SW 1271 (cell line): ENCODE measurements at regions not wholly inside any gene's neighbourhood (a gene's known extent, or its start where the extent isn't known, plus 50 kb on each side); places are given as distances from the start of the nearest gene placed in this dataset.
"Not testable (repeated sequence)": the region's sequence is repeated elsewhere in the genome, so short reads cannot be mapped to it uniquely, and the experiment has no call there.

Source experiments
- DNase-seq, 2 experiments: peaks; one replicate each; lab custom pipeline; 2025; lab: John Stamatoyannopoulos, UW

- DNase-seq: no peak
Measured at GRCh38 chr9:135296735-135297455, 182.7 kb upstream of the PPP1R26 start.

DNA sequence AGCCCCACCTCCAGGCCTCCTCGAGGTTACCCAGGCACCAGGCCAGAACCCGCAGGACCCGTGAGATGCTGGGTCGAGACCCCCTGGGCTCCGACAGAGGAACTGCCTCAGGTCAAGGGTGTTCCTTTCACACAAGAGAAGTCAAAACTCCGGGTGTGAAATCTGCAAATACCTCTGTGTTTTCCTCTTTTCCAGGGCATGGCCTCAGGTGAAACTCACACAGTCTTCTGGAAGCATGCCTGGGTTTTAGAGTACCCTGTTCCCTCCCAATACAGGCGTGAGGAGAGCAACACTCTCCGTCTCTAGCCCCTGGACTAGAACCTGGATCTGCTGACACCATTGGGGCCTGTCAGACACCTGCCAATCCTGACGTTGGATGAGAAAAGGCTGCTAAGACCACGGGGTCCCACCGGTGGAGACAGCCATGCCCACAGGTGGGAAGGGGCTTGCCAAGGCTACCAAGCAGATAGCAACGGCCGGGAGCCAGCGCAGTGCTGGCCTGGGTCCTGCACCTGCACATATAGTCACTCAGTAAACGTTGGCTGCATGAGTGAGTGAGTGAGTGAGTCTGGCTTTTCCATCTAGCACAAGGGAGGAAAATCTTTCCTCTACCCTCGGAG is 182.0 kb upstream of the PPP1R26 start:
- no peak for DNase-seq

DNA sequence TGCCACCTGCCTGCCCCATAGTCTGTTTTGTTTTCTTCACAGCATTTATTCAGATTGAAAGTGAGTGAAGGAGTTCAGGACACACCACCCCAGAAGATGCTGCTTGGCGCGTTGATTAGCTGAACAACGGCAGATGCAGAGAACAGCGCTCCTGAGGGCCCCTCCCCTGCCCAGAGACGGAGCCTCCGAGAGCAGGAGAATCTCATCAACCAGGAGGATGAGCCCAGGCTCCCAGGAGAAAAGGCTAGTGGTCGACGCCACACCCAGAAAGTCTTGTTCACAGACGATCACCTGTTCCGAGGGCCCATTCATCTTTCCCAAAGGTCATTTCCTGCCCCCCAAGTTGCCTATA is 180.4 kb upstream of the PPP1R26 start:
- DNase-seq: no peak

GRCh38 chr9:135299651-135300345 is 179.8 kb upstream of the PPP1R26 start:
- no peak for DNase-seq

GRCh38 chr9:135300346-135301141 is 179.0 kb upstream of the PPP1R26 start:
- DNase-seq: no peak

DNA sequence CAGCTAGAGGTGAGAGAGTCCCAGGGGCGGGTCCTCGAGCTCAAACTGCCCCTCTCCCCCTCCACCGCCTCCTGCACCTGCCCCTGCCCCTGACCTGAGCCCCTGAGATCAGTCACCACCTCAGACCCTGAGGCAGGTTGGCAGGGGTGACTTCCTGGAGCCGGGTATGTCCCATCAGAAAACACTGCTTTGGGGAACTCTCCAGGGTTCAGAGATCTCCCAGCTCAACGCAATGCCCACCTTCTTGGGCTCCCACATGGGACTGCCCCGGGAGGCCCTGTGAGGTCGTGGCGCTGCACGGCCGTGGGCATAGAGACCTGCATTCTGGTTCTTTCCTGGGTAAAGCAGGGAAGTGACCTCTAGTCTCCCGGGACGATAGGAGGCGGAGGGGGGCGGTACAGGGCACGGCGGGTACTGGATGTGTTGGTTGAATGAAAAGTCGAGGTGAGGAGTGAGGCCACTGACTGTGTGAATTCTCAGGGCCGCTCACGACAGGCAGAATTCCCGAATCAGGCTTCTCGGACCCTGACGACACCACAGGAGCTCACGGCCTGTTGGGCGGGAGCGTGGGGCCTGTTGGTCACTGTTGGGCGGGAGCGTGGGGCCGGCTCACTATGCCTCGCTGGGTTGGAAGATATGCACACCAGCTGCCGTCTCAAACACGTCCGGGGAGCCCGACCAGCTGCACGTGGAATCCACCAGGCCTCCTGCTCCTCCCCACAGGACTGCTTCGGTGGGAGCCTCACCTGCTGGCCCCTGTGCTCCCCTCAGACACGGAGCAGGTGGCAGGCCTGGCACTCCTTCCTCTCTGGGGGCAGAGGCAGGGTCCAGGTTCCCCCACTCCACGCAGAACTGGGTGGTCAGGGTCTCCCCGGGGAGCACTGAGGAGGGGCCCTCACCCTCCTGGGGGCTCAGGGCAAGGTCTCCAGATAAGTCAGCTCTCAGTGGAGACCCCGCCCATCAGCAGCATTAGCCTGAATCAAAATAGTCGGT is 178.0 kb upstream of the PPP1R26 start:
- no peak for DNase-seq

DNA sequence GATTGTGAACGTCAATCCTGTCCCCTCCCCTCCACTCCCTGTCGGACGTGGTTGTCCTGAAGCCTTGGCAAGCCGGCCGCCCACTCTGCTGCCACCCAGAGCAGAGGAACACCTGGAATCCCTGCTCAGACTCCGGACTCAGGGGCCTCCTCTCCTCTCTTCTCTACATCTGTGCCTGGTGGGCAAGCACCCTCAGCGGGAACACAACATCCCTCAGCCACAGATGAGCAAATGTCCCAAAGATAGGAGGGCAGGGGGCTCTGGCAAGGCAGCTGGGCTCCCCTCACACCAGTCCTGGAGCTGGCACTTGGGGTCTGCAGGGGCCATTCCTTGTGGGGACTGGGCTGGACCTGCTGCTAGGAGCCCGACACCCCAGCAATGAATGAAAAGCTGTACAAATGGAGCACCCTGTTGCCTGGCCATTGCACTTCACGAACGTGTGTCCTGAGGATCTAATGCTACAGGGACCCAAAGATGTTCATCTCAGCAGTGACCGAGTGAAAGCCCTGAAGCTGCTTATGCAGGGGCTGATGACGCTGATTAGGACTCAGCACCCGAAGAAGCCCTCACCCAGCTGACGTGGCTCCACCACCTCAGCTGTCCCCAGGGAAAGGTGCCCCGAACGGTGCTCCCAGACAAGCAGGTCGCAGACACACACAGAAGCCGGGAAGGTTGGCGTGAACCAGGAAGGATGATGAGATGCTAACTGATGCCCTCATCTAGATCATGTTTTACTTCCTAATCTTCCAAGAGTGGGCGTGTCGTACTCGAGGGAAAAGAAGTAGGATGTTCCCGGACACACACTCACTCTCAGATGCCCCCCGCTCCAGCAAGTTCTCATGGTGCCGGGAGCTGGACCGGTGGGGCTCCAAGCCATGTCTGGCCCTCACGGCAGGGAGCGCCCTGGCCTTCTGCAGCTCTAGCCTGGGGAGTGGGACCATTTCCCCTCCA is 177.0 kb upstream of the PPP1R26 start:
- DNase-seq: no peak

- no peak for DNase-seq
Measured at GRCh38 chr9:135303280-135303647, 176.3 kb upstream of the PPP1R26 start.

GRCh38 chr9:135303865-135304499 is 175.6 kb upstream of the PPP1R26 start:
- no peak for DNase-seq

DNA sequence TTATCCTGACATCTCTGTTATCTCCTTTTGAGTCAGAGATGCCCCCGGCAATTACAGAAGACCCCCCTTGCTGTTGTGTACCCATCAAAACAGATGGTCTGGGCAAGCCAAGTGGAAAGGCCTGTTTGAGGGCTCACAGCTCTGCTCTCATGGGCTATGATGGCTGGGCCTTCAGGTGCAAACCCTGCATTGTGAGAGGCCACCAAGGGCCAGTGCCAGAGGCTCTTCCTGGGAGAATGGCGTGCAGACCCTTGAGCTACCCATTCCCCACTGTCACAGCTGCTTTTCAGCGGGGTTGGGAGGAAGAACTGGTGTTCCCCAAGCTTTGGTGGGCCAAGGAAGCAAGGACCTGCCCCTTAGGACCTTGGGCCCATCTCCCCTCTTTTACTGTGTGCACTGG is 174.7 kb upstream of the PPP1R26 start:
- DNase-seq: no peak

DNA sequence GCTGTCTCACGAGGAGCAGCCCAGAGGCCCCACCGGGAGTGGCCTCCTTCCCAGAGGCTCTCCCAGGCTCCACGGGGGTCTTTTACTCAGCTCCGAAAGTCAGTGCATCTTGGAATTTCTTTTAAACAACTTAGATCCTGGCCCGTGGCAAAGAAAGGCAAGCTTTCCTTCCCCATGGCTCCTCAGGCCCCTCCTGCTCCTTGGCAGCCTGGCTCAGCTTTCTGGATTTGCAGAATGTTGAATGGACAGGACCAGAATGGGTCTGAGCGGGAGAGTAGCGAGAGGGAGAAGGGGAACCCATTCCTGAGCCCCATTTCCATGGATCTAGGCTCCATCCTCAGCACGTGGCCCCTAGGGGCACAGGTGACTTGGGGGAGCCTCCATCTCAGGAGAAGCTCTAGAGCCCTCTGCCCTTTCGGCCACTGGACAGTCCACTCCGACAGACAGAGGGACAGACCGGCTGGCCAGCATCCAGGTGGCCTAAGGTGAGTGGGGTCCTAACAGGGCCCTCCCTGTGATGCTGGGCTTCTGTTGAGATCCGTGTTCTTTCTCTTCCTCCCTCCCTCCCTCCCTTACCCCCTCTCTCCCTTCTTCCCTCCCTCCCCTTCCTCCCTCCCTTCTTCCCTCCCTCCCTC is 173.9 kb upstream of the PPP1R26 start:
- no peak for DNase-seq

DNA sequence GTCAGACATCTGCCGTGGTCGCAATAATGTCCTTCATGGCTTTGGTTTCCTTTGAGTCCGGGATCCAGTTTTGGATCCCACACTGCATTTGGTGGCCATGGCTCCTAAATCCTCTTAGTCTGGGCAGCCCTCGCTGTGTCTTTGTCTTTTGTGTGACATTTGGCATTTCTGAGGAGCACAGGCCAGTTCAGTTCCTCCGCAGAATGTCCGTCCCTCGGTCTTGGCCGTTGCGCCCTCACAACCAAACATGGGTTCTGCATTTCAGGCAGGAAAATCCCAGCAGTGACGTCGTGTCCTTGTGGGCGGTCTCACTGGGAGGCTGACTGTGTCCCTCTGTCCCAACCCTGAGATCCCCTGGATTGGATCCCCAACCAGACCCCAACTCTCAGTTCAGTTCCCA is 172.9 kb upstream of the PPP1R26 start:
- DNase-seq: no peak

GRCh38 chr9:135307300-135307699 is 172.3 kb upstream of the PPP1R26 start:
- no peak for DNase-seq

DNA sequence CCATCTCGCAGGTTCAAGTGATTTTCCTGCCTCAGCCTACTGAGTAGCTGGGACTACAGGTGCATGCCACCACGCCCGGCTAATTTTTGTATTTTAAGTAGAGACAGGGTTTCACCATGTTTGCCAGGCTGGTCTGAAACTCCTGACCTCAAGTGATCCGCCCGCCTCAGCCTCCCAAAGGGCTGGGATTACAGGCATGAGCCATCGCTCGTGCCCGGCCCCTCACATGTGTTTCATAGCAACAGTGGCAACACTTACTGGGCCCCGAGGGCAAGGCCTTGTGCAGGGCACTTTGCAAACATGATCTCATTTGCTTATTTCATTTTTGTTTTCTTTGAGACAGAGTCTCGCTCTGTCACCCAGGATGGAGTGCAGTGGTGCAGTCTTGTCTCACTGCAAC is 171.7 kb upstream of the PPP1R26 start:
- DNase-seq: not testable (repeated sequence)

DNA sequence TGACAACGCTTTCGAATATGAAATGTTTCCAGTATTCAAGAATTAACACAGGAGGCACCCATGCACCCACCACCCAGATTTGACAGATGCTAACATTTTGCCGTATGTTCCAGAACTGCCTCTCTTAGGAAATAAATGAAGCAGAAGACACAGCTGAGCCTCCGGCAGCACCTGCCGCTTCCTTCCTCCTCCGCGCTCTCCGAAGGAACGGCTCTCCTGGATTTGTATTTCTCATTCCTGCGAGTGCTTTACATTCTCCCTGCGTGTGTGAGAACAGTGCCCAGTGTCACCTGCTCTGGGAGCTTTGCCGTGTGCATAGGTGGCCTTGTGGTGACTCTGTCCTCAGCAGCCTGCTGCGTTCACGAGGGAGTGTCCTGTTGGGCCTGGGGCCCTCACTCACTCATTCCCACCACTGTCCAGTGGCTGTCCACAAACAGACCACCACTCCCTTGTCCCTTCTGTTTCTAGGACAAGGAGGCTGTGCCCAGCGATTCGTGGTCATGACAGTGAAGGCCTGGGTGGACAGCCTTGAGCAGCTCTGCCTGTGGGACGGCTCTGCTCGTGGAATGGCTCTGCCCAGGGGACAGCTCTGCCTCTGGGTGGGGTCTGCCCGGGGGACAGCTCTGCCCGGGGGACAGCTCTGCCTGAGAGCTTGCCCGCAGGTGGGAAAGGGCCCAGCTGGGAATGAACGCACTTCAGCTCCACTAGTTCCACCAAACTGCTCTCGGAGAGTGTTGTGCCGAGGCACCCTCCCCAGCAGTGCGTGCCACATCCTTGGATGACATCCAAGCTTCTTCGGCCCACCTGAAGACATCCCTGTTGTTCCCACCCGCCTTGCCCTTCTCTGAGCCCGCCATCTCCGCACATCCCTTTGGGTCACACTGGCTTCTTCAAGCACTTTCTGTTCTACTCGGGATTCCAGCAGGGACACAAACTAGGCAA is 170.5 kb upstream of the PPP1R26 start:
- no peak for DNase-seq

DNA sequence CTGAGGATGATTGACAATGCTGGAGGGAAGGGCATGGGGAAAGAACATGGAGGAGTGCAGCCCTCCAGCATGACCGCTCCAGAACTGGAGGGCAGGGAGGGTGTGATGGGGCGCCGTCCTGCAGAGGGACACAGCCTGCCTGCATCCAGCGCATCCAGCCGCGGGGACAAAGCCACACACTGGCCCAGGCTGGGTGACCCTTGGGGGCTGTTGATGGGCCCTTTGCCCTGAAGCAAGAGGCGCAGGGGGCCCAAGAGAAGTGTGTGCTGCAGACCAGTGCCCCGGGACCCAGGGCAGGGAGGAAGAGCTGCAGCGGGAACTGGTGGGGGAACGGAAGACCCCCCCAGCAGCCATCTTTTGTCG is 169.8 kb upstream of the PPP1R26 start:
- no peak for DNase-seq

DNA sequence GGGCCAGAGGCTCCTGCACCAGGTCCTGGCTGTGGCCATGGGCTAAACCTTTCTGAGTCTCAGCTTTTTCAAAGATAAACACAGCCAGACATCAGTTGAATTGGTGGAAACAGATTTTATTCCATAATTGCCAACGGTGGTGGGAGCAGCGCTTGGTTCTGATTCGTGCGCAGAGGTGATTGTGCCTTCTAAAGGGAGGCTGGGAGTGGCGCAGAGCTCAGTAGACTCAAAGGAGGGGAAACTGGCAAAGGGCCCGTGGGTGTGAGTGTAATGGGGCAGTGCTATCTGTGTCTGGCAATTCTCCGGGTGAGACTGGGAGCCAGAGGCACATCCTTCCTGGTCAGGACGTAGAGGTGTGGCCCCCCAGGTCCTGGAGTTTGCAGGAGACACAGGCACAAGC is 169.4 kb upstream of the PPP1R26 start:
- DNase-seq: no peak

DNA sequence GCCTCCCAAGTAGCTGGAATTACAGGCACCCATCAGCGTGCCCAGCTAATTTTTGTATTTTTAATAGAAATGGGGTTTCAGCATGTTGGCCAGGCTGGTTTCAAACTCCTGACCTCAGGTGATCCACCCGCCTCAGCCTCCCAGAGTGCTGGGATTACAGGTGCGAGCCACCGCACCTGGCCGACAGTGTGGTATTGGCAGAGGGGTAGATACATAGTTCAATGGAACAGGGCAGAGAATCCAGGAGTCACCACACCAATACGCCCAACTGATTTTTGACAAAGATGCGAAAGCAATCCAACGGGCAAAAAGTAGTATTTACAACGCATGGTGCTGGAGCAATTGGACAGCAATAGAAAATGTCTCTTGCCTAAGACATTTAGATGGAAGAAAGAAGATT is 164.0 kb upstream of the PPP1R26 start:
- no peak for DNase-seq
